MV-4-11 (cell line): ENCODE measurements at regions not wholly inside any gene's neighbourhood (a gene's known extent, or its start where the extent isn't known, plus 50 kb on each side); places are given as distances from the start of the nearest gene placed in this dataset.

Experiments used
- DNase-seq: peaks from one replicate; lab custom pipeline; 2025; lab: John Stamatoyannopoulos, UW

DNA sequence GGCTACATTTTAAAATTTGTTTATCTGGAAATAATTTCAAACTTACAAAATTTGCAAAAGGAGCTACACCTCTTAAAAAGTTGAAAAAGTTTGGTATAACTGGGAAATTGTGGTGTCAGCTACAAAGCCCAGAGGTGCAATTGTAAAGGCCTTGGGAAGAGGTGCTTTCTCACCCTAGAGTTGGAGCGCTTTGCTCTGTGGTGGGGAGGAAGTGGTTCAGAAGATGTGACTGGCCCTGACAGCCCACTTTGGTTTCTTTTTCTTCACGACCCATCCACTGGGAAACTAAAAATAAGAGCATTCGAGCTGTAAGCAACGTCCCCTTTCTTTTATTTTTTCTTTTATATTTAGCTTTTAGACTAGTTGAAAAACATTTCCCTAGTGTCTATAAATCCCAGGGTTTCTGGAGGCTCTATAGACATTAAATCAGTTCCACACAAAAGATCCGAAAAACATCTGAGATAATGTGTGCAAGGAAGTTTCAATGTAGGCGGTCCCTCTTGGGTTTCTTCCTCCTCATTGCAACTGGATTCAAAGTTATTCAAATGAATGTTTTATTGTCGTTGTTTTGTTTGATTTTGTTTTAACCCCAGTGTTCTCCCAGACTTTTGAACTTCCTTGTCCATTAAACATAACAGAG is 397.8 kb downstream of the KIF16B start:
- DNase-seq: no peak

DNA sequence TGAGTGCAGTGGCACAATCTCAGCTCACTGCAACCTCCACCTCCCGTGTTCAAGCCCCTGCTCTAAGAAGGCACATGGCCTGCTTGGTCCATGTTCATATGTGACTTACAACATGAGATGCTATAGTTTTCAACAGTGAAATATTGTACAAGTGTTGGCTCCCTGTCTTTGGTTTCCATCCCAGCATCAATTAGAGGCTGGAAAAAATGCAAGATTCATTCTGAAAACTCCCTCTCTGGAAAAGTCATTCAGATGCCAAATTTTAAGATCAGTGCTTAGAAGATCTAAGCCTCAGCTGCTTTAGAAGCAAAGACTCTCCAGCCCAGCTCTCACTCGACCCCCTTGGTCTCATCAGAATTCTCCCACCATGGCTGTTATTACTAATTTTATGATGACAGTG is 398.9 kb downstream of the KIF16B start:
- DNase-seq: no peak

DNA sequence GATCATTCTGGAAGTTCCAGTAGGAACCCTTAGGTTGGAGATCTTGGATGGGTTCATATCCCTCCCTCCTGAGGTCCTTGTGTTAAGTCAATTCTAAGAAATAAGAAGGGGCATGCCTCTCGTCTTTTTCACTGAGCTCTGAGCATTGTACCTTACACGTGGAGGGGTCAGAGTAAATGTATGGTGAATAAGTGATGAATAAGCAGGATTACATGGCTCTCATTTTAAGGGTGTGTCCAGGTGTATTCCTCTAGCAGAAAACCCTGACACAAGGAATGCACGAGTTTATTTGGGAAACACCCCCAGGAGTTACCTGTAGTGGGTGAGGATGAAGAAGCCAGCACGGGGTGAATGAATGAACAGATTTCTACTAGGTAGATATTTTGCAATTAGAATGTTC is 400.2 kb downstream of the KIF16B start:
- DNase-seq: no peak

DNA sequence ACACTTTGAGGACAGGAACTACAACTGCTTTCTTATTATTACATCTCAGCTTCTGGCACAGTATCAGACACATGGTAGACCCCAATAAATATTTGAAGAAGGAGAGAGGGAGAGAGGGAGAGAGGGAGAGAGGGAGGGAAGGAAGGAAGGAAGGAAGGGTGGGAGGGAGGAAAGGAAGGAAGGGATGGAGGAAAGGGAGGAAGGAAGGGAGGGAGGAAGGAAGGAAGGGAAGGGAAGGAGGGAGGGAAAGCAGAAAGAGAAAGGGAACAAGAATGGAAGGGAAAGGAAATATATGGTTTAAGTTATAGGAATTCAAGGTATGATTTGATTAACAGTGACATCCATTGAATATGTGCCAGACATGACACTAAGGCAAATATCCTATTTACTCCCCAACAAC is 402.1 kb downstream of the KIF16B start:
- DNase-seq: no peak

DNA sequence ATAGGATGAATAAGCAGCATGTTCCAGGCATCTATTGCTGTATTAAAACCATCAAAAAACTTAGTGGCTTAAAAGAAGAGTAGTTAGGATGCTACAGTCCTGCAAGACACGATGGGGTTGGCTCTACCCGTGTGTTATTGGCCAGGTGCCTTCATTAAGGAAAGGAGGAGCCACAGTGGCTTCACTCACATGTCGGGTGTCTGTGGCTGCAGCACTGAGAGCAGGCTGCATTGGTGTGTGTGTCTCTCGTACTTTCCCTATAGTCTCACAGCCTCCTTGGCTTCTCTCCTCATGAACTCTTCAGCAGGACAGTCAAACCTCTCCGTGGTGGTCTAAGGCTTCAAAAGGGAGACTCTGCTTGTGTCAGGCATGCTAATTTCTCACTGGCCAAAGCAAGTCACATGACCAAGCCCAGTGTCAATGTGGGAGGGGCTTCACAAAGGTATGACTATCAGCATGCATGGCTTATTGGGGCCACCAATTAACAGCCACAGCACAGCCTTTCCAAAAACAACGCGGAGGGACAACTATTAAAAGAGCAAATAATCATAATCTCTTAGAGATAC is 402.8 kb downstream of the KIF16B start:
- DNase-seq: no peak

- no peak for DNase-seq
These were observed 405.7 kb downstream of the KIF16B start for GRCh38 chr20:16167423-16168130.

DNA sequence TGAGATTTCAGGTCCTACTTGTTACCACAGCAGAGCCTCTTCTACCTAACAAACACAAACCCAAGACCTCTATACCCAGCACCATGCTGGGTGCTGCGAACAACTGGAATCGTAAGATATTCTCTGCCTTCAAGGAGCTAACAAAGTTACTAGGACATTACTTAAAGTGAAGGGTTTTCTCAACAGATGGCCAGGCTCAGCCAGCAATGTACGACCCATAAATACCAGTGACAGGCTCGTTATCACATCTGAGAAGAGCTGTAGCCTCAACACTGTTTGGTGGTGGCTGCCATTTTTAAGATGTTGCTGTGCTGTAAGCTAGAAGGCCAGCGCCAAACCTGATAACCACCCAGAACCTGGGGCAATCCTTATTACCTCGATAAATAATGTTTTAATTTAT is 406.5 kb downstream of the KIF16B start:
- DNase-seq: no peak

DNA sequence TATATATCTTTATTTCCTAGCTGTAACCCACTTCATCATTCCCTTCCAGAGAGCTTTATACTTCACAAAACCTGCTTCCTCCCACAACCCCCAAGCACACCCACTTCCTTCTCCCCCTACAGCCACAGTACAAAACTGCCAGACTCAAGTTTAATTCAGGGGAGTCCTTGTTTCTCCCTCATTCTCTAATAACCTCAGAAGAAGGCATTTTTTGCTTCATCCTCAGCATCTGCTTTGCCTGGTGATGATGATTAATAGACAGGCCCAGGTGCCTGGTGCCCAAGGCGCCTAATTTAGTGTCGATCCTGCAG is 414.3 kb downstream of the KIF16B start:
- DNase-seq: no peak

GRCh38 chr20:16158090-16158975 is 414.9 kb downstream of the KIF16B start:
- DNase-seq: no peak

GRCh38 chr20:16147916-16148315 is 425.3 kb downstream of the KIF16B start:
- DNase-seq: no peak

DNA sequence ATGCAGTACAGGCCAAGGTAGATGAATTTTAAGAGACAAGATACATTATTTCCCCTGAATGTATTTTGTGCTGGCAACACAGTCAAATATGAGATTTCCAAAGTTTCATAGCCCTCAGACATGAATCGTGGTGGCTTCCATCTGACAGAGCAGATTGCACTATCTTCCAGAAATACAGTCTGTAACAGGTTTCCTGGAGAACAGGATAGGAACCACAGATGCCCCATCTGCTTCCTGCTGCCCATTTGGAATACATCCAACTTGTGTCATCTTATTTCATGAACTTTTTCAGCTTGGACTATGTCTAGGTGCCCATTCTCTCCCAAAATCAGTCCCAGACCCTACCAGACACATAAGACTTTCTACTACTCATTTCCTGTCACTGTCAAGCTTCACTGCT is 426.0 kb downstream of the KIF16B start:
- no peak for DNase-seq

- no peak for DNase-seq
These were observed 427.3 kb downstream of the KIF16B start for GRCh38 chr20:16145919-16146318.

- DNase-seq: no peak
These were observed 429.7 kb downstream of the KIF16B start for GRCh38 chr20:16143596-16143995.

- no peak for DNase-seq
These were observed 437.6 kb downstream of the KIF16B start for GRCh38 chr20:16135630-16136029.

GRCh38 chr20:16132036-16132798 is 441.0 kb downstream of the KIF16B start:
- DNase-seq: peak; percentile 75

DNA sequence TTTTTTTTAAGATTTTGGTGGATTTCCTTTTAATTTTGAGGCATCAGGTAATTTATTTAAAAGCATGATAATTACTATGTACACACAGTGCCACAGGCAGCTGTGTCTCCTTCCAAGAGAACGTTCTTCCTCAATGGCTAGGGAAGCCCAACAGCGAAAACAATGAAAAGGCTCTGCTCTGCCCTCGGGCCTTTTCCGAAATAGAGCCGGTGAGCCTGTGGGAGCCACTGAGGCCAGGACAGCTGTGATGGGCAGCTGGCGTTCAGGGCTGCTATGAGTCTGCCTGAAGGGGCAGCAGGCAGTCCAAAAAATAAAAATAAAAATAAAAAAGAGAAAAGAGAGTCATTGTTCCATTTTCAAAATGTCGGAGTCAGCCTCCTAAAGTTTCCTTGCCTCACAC is 443.8 kb downstream of the KIF16B start:
- no peak for DNase-seq

GRCh38 chr20:16128538-16129106 is 444.6 kb downstream of the KIF16B start:
- no peak for DNase-seq

DNA sequence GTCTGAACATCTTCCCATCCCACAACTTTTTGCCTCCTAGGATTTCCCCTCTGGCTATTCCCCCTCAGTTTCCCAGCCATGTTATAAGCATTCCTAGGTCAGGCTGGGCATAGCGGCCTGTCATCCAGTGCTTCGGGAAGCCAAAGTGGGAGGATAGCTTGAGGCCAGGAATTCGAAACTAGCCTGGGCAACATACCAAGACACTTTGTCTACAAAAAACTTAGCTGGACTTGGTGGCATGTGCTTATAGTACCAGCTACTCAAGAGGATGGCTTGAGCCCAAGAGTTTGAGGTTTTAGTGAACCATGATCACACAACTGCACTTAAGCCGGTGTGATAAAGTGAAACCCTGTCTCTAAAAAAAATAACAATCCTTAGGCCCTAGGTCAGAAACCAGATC is 447.4 kb downstream of the KIF16B start:
- no peak for DNase-seq

DNA sequence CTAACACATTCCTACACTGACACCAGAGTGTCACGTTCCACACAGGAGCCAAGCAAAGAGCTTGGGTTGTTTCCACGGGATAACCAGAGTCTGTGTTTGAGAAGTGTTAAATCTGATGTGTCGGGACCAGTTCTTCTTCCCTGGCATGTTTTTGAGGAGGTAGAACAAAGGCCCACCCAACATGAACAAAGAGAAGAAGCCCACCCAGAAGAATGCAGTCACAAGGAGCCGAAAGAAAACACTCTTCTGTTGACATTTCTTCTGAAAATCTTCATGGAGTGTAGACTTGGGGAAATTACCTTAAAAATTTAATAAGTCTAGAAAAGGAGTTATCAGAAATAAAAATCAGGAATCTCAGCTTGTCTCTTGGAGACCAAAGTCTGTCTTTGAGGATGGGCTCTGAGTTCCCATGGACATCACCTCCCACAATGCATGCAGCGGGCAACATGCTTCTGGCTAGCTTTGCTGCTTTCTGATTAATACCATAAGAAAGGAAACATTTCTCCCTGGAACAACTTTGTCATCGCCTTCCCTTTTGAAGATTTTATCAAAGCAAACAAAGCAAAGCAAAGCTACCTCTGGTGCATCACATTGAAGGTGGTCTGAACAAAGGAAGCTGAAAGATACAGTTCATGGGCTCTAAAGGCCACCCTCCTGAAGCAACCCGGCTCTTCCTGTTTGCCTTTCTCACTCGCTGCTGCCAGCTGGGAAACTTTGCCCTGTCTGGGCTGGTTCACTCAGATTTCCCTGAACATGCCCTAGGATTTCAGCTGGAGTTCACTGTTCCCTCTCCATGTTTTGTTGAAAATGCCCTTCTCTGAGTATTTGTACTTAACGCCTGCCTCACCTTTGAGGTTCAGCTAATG is 448.1 kb downstream of the KIF16B start:
- no peak for DNase-seq

GRCh38 chr20:16124491-16124890 is 448.8 kb downstream of the KIF16B start:
- no peak for DNase-seq

DNA sequence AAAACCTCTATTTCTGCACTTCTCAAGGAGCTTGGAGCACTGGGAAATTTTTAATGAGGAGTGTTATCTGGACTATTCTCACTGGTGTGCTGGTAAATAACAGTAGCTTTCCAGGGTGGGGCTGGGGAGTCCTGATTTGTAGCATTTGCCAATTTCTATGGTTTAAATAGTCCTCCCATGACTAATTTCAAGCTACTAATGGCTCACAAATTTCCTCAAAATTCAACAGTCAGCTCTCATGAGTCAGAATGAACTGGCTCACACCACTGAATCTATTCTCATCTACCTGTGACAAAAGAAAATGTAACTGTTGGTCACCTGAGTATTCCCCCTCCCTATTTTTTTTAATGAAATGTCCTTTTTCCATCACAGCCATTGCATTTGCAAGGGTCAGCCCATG is 449.6 kb downstream of the KIF16B start:
- no peak for DNase-seq
